HG02970 (cell line): ENCODE measurements at regions not wholly inside any gene's neighbourhood (a gene's known extent, or its start where the extent isn't known, plus 50 kb on each side); places are given as distances from the start of the nearest gene placed in this dataset.

Source experiments
- ATAC-seq: cut with Tn5 transposase; IDR thresholded peaks from one replicate; pipeline ENCODE4 v1.9.1; 2021; ENCODE audit warnings: mild to moderate bottlenecking, moderate library complexity, moderate number of reproducible peaks; ENCODE audit not compliant: unreplicated experiment, low FRiP score

DNA sequence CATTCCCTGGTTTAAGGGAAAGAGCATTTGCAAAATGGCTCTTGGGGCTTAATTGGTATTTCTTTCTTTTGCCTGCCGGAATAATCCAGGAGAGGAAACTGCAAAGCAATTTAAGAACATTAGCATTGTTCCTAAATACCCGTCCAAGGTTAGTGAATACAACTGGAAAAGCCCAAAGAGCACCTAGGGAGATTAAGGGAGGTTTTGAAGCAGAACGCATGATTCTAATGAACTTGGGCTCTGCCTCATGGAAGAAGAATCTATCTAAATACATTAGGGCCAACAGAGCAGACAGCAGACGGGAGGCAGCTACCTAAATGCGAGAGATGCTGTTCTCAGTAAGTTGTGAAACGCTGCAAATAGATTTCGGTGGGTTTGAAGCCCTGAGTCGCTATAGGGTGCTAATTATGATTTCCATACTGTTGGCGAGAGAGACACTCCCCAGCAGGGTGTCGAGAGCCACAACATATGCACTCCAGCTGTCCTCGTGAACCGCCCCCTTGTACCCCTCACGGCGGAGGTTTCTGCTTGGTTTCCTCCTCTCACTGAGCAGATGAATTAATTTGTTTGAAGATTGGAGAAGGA lies 326.7 kb upstream of the CAMK1G start:
- ATAC-seq = no peak

- no peak for ATAC-seq
These were observed 326.1 kb upstream of the CAMK1G start for GRCh38 chr1:209257454-209257853.

DNA sequence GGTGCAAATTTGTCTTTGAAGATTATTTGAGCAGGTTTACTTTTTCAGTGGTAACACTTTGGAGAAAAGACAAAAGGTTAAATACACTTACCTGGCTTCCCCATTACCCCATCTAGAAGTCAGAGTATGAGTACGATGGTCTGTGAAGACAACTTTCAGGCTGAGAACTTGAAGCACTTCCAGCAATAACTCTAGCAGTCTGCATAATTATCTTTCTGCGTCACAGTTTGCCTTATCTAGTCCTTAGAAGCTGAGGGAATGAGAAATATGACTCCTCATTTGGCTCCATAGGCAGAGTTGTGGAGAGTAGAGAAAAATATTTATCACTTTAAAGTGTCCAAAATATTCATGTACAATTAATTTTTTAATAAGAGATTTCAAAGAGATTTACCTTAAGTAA lies 323.4 kb upstream of the CAMK1G start:
- no peak for ATAC-seq

DNA sequence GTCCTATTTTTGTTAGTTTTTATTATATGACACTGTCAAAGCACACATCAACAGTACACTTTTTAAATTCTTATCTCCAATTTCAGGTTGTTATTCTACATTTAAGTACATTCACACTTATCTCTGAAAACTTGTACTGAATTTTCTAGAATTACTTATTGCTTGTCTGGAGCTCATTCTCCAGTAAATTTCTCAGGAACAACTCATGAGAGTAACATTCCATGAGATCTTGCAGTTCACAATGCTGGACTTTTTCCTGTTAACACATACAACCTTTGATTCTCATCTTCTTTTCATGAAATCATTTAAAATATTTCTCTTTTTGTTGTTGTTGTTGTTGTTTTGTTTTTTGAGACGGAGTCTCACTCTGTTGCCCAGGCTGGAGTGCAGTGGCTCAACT lies 320.9 kb upstream of the CAMK1G start:
- no peak for ATAC-seq

GRCh38 chr1:209265301-209265700 lies 318.2 kb upstream of the CAMK1G start:
- ATAC-seq = no peak

DNA sequence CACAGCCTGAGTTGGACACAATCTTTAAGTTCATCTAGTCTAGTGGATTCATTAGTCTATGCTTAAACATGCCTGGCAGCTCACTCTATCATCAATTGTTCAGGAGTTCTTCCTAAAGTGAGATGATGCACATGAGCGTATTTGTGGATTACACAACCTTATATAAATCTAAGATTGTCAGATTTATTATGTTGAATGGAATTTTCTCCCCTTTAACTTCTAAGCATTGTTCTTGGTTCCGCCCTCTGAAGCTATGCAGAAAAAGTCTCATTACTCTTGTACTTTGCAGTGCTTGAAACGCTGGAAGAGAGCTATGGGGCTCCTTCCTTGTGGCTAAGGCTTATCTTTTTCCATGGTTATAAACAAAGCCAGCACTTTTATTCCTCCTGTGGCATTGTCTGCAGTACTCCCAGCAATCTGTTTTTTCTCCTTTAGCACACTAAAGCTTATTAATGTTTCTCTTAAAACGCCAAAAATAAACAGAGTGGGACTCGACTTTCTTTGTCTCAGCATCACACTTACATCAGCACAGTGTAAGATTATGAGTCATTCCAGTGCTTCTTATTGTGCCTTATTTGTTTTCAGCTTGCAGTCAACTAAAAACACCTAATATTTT lies 316.8 kb upstream of the CAMK1G start:
- no peak for ATAC-seq

DNA sequence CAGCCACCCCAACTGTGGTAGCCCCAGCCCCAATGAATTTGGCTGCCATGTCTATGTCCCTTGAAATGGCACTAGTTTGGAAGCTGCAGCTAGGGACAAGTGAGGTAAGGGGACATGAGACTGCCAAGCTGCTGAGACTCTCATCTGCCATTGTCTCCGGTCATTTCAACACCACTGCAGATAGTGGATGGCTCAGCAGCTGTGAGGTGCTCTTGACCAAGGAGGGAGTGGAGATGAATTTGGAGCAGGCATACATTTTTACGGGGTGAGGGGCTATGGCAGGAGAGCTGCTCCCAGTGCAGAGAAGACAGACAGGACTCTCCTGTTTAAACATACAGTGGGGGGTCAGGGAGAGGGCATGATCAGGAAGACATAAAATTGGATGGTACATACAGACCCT lies 315.5 kb upstream of the CAMK1G start:
- ATAC-seq = no peak

- no peak for ATAC-seq
These were observed 315.0 kb upstream of the CAMK1G start for GRCh38 chr1:209268479-209268878.

DNA sequence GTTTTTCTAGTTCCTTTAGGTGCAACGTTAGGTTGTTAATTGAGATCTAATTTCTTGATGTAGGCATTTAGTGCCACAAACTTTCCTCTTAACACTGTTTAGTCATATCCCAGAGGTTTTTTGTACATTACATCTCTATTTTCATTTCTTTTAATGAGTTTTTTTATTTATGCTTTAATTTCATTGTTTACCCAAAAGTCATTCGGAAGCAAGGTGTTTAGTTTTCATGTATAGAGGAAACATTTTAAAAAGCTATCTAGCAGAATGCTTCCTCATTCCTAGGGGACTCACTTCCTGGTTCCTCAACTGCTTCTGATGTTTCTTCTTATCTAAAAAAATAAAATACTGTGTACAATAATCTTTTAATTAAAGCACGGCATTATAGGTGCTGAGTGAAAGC lies 307.2 kb upstream of the CAMK1G start:
- ATAC-seq = no peak

GRCh38 chr1:209277662-209278061 lies 305.9 kb upstream of the CAMK1G start:
- ATAC-seq = no peak

DNA sequence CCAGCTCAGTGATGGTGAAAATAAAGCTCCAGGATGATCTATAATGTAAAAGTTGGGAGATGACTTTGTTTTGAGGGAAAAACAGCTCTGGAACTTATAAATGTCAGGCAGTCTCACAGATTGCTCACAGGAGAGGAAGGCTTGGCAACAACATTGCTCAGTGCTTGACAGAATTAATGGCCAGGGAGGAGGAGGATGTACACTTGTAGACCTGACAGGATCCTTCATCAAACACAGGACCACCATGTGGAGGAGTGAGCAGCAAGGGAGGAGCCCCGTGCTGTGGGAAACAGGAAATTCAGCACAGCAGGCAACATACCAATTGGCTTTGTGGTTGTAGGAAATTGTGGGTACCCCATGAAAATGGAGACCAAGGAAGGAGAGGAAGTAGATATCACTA lies 291.8 kb upstream of the CAMK1G start:
- no peak for ATAC-seq

DNA sequence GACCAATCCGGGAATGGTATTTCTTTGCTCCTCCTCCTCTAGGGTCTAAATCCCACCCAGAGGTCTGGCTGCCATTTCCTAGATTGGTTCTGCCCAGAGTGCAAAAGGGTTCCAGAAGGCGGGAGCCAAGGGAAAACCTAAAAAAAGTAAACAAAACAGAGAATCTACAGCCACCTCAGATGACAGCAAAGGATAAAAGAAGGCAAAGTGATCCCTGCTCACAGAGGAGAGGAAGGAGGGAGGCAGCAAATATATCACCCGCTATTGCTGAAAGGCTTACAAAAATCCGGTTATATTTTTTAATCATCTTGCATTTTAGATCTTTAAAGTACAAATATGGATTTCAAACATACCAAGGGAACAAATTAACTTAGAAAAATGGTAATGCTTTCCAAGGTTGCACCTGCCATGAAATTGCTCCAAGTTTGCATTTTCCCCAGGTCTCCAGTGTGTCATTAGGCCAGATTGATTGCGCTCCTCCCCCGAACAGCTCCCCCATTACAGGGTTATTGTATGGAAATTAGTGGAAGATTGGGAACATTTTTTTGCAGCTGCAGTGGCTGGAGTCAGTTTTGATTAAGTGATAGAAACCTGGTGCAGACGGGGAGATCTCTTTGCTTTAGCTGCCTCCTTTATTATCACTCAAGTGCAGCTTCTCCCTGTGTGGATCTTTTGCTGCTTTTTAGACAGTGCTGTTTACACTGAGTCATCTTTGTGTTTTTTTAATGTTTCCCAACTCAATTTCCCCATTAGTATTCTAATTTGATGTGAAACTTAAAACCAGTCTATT lies 280.5 kb upstream of the CAMK1G start:
- ATAC-seq = no peak

GRCh38 chr1:209304166-209304565 lies 279.3 kb upstream of the CAMK1G start:
- no peak for ATAC-seq

GRCh38 chr1:209305221-209305954 lies 278.1 kb upstream of the CAMK1G start:
- no peak for ATAC-seq

- ATAC-seq = no peak
These were observed 275.7 kb upstream of the CAMK1G start for GRCh38 chr1:209307846-209308245.

GRCh38 chr1:209309198-209309597 lies 274.3 kb upstream of the CAMK1G start:
- no peak for ATAC-seq

- no peak for ATAC-seq
These were observed 271.7 kb upstream of the CAMK1G start for GRCh38 chr1:209311770-209312169.

- ATAC-seq = no peak
These were observed 266.6 kb upstream of the CAMK1G start for GRCh38 chr1:209316929-209317328.

DNA sequence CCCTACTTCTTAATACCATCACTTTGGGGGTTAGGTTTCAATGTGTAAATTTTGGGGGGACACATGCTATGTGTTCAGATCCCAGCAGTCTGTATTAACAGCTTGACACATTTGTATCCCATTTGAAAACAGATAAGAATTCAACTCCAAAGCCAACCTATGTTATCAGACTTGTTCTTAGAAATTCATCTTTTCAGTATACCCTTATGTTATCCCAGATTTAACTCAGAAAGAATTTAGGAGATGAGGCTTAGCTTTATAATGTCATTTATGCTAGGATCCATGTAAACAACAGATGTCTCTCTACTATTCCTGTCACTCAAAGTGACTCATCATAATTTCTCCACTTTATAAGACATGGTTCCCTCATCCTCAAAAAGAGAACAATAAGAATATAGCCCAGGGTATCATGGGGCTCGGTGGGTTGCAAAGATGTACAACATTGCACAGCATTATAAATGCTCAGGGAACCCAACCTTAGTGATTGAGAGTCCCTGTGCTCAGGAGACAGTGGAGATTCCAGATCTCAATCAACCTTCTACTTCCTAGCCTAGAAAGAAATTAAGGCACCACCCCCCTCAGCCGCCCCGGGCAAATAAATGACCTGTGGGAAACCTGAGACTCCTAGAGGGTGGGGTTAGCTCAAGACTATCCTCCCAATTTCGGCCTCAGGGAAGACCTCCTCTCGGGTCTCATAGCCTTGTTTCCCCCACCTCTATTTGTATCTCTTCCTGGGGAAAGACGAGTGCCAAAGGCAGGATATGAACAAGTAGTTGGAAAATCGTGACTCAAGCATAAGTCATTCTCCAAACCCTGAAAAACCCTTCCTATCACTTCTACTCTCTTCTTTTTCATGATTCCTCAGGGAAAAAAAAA lies 265.1 kb upstream of the CAMK1G start:
- ATAC-seq = no peak

- no peak for ATAC-seq
These were observed 264.5 kb upstream of the CAMK1G start for GRCh38 chr1:209319057-209319432.
